Liver (tissue), 3 donors: ENCODE measurements at regions not wholly inside any gene's neighbourhood (a gene's known extent, or its start where the extent isn't known, plus 50 kb on each side); places are given as distances from the start of the nearest gene placed in this dataset.

Source experiments
- GABPA ChIP-seq, 2 donors: IDR thresholded peaks in 1 of 2; conservative IDR thresholded peaks in 1 of 2; 2 replicates each; pipeline ENCODE4 v1.6.1; 2016; ENCODE audit warnings: antibody characterized with exemption in 2 of 2, mild to moderate bottlenecking in 1 of 2, moderate library complexity in 1 of 2
- HNF4G ChIP-seq: IDR thresholded peaks from 2 replicates; pipeline ENCODE4 v1.6.1; 2016; ENCODE audit warnings: antibody characterized with exemption
- TAF1 ChIP-seq: conservative IDR thresholded peaks from 2 replicates; pipeline ENCODE4 v1.6.1; 2016; ENCODE audit warnings: antibody characterized with exemption, mild to moderate bottlenecking
- YY1 ChIP-seq: IDR thresholded peaks from 2 replicates; pipeline ENCODE4 v1.6.1; 2016; ENCODE audit warnings: antibody characterized with exemption, mild to moderate bottlenecking
- TF ChIP-seq, protein P1 (sequence below): fragments of 150-350 bp; IDR thresholded peaks from 2 replicates; pipeline ENCODE4 v1.5.1; 2017; ENCODE audit warnings: improper control_type of control experiment, low read depth, low read length; ENCODE audit not compliant: missing input control
- TF ChIP-seq, protein P2 (sequence below): IDR thresholded peaks from 2 replicates; pipeline ENCODE4 v1.6.1; 2016; ENCODE audit warnings: antibody characterized with exemption
- TF ChIP-seq, protein P3 (sequence below): IDR thresholded peaks from 2 replicates; pipeline ENCODE4 v1.6.1; 2016; ENCODE audit warnings: antibody characterized with exemption, mild to moderate bottlenecking
- TF ChIP-seq, protein P4 (sequence below): IDR thresholded peaks from 2 replicates; pipeline ENCODE4 v1.6.1; 2016; ENCODE audit warnings: antibody characterized with exemption
- donor health status: healthy.
- donor health status: healthy.

DNA sequence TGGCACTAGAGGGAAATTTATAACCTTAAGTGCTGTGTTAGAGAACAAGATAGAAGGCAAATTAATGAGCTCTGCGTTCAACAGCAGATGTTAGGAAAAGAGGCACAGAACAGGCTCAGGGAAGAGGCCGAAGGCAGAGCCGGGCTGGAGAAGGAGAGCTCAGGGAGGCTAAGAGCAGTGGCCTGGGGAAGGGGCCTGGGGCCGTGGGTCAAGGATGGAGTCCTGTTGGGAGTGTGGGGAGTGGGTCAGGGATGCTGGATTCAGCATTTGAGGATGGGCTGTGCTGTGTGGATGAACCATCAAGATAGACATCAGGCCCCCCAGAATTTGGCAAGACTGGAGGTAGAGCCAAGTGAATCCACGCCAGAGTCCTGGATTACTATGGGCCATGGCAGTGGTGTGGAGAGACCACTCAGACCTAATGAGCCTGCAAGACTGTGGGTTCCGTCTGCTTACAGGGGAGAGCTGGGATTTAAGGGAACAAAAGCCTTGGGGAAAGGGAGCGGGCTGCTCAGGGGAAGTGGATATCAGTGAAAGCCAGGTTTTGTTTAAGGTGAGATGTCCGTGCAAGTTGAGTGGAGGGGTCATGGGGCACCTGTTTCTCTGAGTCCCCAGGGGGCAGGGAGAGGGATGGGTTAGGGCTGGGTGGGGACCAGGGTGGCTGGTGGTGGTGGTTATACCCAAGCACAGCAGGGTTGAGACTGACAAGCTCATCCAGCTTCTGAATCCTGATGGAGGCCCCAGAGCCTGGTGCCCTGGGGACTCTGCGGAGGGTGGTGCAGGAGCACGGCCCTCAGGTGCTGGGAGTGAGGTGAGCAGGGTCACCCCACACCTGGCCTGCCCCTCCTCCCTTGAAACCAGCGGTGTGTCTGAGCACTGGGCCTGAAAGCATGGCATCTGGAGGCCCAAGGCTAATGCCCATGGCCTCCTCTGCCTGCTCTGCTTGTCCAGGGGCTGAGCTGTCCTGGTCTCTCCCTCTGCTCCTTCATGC is 101.7 kb downstream of the BMS1 start:
- TF ChIP-seq, protein P1, sequence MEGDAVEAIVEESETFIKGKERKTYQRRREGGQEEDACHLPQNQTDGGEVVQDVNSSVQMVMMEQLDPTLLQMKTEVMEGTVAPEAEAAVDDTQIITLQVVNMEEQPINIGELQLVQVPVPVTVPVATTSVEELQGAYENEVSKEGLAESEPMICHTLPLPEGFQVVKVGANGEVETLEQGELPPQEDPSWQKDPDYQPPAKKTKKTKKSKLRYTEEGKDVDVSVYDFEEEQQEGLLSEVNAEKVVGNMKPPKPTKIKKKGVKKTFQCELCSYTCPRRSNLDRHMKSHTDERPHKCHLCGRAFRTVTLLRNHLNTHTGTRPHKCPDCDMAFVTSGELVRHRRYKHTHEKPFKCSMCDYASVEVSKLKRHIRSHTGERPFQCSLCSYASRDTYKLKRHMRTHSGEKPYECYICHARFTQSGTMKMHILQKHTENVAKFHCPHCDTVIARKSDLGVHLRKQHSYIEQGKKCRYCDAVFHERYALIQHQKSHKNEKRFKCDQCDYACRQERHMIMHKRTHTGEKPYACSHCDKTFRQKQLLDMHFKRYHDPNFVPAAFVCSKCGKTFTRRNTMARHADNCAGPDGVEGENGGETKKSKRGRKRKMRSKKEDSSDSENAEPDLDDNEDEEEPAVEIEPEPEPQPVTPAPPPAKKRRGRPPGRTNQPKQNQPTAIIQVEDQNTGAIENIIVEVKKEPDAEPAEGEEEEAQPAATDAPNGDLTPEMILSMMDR: no peak
- no peak for TF ChIP-seq TAF1
- TF ChIP-seq HNF4G: no peak
- TF ChIP-seq, protein P2, sequence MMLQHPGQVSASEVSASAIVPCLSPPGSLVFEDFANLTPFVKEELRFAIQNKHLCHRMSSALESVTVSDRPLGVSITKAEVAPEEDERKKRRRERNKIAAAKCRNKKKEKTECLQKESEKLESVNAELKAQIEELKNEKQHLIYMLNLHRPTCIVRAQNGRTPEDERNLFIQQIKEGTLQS: no peak
- no peak for TF ChIP-seq YY1
- TF ChIP-seq, protein P3, sequence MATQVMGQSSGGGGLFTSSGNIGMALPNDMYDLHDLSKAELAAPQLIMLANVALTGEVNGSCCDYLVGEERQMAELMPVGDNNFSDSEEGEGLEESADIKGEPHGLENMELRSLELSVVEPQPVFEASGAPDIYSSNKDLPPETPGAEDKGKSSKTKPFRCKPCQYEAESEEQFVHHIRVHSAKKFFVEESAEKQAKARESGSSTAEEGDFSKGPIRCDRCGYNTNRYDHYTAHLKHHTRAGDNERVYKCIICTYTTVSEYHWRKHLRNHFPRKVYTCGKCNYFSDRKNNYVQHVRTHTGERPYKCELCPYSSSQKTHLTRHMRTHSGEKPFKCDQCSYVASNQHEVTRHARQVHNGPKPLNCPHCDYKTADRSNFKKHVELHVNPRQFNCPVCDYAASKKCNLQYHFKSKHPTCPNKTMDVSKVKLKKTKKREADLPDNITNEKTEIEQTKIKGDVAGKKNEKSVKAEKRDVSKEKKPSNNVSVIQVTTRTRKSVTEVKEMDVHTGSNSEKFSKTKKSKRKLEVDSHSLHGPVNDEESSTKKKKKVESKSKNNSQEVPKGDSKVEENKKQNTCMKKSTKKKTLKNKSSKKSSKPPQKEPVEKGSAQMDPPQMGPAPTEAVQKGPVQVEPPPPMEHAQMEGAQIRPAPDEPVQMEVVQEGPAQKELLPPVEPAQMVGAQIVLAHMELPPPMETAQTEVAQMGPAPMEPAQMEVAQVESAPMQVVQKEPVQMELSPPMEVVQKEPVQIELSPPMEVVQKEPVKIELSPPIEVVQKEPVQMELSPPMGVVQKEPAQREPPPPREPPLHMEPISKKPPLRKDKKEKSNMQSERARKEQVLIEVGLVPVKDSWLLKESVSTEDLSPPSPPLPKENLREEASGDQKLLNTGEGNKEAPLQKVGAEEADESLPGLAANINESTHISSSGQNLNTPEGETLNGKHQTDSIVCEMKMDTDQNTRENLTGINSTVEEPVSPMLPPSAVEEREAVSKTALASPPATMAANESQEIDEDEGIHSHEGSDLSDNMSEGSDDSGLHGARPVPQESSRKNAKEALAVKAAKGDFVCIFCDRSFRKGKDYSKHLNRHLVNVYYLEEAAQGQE: no peak
- no peak for TF ChIP-seq GABPA (IDR thresholded peaks at IDR 0.05 in 1 of 2, conservative IDR thresholded peaks at IDR 0.05 in 1 of 2)
- TF ChIP-seq, protein P4, sequence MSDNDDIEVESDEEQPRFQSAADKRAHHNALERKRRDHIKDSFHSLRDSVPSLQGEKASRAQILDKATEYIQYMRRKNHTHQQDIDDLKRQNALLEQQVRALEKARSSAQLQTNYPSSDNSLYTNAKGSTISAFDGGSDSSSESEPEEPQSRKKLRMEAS: no peak
